ENCODE measurements at regions not wholly inside any gene's neighbourhood (a gene's known extent, or its start where the extent isn't known, plus 50 kb on each side); places are given as distances from the start of the nearest gene placed in this dataset.
"Not testable (repeated sequence)": the region's sequence is repeated elsewhere in the genome, so short reads cannot be mapped to it uniquely, and the experiment has no call there.

DNA sequence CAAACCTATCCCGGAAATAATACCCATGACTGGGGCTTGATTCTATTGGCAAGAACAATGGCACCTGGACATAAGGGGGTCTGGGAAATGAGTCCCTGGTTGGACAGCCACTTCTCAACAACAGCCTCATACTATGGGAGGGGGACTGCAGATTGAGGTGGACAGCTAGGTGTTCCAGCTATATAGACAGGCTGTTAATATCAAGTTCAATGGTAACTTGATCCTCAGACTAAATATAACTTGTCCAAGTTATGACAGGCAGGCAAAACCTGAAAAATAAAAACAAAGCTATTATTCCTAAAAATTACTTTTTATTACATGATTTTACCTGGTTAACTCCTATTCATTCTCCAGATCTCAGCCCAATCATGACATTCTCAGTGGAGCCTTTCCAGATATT is 267.3 kb downstream of the TTC8 start:
- H3K27ac ChIP-seq, result no peak overlapping the region
- TF ChIP-seq, protein P1, sequence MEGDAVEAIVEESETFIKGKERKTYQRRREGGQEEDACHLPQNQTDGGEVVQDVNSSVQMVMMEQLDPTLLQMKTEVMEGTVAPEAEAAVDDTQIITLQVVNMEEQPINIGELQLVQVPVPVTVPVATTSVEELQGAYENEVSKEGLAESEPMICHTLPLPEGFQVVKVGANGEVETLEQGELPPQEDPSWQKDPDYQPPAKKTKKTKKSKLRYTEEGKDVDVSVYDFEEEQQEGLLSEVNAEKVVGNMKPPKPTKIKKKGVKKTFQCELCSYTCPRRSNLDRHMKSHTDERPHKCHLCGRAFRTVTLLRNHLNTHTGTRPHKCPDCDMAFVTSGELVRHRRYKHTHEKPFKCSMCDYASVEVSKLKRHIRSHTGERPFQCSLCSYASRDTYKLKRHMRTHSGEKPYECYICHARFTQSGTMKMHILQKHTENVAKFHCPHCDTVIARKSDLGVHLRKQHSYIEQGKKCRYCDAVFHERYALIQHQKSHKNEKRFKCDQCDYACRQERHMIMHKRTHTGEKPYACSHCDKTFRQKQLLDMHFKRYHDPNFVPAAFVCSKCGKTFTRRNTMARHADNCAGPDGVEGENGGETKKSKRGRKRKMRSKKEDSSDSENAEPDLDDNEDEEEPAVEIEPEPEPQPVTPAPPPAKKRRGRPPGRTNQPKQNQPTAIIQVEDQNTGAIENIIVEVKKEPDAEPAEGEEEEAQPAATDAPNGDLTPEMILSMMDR (IDR thresholded peaks at IDR 0.05), result no peak
- no peak overlapping the region for H3K4me3 ChIP-seq
- no peaks in the 10 kb centered on the region for H3K27me3 ChIP-seq
- ATAC-seq, result no peak
- no peak for FAIRE-seq
- DNase-seq, result no peak
- no peaks in the 10 kb centered on the region for H3K4me1 ChIP-seq
- H3K9me3 ChIP-seq, result no peaks in the 10 kb centered on the region
- intact Hi-C loops (cut with DNase I), result no loop called here
- H3K36me3 ChIP-seq, result no peaks in the 10 kb centered on the region
- 91 to 92% methylated on average over 1 of the region's 1 CpG for WGBS, 2 donors

DNA sequence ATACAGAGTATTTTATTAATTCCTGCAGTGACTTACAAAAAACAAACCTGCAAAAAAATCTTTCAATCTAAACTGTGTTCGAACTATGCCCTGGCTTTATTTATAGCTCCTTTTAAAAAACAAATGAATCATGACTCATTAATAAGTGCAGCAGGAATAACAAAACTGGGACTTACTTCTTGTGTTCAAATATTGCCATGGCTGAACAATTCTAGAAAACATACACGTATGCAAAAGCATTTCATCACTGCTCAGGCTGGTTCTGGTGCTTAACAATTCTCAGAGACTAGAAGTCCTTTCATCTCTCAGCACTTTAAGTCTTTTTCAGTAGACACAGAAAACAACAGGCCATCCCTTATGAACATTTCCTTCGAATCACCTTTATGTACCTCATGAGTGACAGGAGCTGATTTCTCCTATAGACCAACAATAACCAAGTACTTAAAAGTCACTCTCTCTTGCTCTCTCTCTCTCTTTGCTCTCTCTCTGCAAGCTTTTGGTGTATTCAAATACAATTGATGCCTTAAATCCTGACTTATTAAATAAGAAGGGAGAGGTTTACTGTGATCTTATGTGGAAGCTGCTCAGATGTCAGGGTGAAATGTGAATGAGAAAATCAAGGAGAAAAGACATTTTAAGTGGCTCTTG is 268.8 kb downstream of the TTC8 start:
- intact Hi-C loops (cut with DNase I), result no loop called here
- ATAC-seq (no peak), DNase-seq (no peak), FAIRE-seq (no peak)
- 52 to 69% methylated on average over 3 of the region's 3 CpGs for WGBS, 2 donors
- Histone ChIP-seq H3K4me1 (no peaks in the 10 kb centered on the region), H3K4me3 (no peak overlapping the region), H3K27me3 (no peaks in the 10 kb centered on the region), H3K36me3 (no peaks in the 10 kb centered on the region), H3K9me3 (no peaks in the 10 kb centered on the region), H3K27ac (no peak overlapping the region)
- TF ChIP-seq, protein P1 (IDR thresholded peaks at IDR 0.05), result no peak

DNA sequence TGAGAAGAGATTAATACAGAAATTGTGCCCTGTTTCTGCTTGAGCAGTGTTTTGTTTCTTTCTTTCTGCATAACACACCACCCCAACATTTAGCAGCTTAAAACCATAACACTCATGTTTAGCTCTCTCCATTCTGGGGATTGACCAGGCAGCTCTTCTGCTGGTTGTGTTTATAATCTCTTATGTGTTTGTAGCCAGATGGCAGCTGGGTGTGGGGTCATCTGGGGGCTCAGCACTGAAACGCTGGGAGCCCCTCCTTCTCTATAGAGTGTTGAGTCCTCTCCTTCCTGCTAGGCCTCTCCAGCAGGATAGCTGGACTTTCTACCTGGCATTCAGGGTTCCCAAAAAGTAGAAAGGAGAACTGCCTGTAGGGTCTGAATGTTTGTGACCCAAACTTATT is 270.6 kb downstream of the TTC8 start:
- intact Hi-C loops (cut with DNase I), result no loop called here
- Histone ChIP-seq H3K4me1 (no peaks in the 10 kb centered on the region), H3K9me3 (no peaks in the 10 kb centered on the region), H3K4me3 (no peak overlapping the region), H3K36me3 (no peaks in the 10 kb centered on the region), H3K27me3 (no peaks in the 10 kb centered on the region), H3K27ac (no peak overlapping the region)
- no peak for DNase-seq
- TF ChIP-seq, protein P1 (IDR thresholded peaks at IDR 0.05), result no peak
- no peak for ATAC-seq
- no peak for FAIRE-seq
- 52 to 80% methylated on average over 1 of the region's 1 CpG for WGBS, 2 donors

DNA sequence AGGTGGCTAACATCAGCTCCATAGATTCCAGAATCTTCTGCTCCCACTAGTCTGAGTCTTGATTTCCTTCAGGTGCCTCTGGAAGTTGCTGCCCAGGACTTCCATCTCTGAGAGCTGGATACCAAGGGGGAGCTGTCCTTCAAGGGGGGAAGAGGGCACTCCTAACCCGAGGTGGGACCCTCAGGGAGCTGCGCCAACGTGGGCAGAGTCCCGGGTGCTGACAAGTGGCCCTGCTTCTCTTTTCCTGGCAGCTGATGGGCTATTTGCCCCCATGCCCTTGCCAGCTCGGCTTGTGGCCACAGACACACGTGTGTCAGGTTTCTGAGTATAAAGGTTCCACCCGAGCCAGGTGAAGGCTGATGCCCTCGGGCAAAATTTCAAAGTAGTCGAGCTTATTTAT is 272.5 kb downstream of the TTC8 start:
- 65 to 68% methylated on average over 9 of the region's 9 CpGs for WGBS, 2 donors
- no peaks in the 10 kb centered on the region for H3K9me3 ChIP-seq
- ATAC-seq (no peak), DNase-seq (no peak), FAIRE-seq (no peak)
- intact Hi-C loops (cut with DNase I), result no loop called here
- no peak overlapping the region for H3K27ac ChIP-seq
- H3K4me3 ChIP-seq, result no peak overlapping the region
- H3K36me3 ChIP-seq, result no peaks in the 10 kb centered on the region
- H3K27me3 ChIP-seq, result no peaks in the 10 kb centered on the region
- TF ChIP-seq, protein P1 (IDR thresholded peaks at IDR 0.05), result no peak
- H3K4me1 ChIP-seq, result no peaks in the 10 kb centered on the region

DNA sequence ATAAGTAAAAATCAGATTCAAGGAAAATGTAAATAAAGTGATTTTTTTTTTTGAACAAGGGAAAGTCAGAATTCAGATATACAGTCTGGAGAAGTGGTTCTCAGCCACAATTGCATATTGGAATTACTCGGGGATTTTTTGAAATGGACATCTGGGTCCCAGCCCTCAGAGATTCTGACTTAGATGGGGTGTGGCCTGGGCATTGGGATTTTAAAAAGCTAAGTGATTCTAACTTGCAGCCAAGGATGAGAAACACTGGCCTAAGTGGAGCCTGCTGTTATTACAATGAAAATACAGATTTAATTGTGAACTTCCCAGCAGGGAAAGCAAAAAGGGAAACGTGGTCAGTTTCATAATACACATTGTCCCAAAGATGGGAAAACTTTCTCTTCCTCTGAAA is 273.8 kb downstream of the TTC8 start:
- Histone ChIP-seq H3K4me3 (no peak overlapping the region), H3K9me3 (no peaks in the 10 kb centered on the region), H3K36me3 (no peaks in the 10 kb centered on the region), H3K27ac (no peak overlapping the region), H3K27me3 (no peaks in the 10 kb centered on the region), H3K4me1 (no peaks in the 10 kb centered on the region)
- WGBS, 2 donors, result 66 to 75% methylated on average over 2 of the region's 2 CpGs
- intact Hi-C loops (cut with DNase I), result no loop called here
- FAIRE-seq (no peak), ATAC-seq (no peak), DNase-seq (no peak)
- TF ChIP-seq, protein P1 (IDR thresholded peaks at IDR 0.05), result no peak

DNA sequence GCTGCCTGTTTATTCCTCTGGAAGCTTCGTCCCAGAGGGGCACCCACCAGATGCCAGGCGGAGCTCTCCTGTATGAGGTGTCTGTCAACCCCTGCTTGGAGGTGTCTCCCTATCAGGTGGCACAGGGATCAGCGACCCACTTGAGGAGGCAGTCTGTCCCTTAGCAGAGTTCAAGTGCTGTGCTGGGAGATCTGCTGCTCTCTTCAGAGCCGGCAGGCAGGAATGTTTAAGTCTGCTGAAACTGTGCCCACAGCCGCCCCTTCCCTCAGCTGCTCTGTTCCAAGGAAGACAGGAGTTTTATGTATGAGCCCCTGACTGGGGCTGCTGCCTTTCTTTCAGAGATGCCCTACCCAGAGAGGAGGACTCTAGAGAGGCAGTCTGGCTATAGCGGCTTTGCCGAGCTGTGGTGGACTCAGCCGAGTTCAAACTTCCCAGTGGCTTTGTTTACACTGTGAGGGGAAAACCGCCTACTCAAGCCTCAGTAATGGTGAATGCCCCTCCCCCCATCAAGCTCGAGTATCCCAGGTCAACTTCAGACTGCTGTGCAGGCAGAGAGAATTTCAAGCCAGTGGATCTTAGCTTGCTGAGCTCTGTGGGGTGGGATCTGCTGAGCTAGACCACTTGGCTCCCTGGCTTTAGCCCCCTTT is 279.8 kb downstream of the TTC8 start:
- H3K27ac ChIP-seq; H3K9me3 ChIP-seq; H3K27me3 ChIP-seq; H3K4me3 ChIP-seq; DNase-seq; FAIRE-seq; ATAC-seq; intact Hi-C loops (cut with DNase I); H3K36me3 ChIP-seq; H3K4me1 ChIP-seq: not testable (repeated sequence)
- whole genome bisulfite sequencing, 2 donors, result 66 to 76% methylated on average over 10 of the region's 10 CpGs

DNA sequence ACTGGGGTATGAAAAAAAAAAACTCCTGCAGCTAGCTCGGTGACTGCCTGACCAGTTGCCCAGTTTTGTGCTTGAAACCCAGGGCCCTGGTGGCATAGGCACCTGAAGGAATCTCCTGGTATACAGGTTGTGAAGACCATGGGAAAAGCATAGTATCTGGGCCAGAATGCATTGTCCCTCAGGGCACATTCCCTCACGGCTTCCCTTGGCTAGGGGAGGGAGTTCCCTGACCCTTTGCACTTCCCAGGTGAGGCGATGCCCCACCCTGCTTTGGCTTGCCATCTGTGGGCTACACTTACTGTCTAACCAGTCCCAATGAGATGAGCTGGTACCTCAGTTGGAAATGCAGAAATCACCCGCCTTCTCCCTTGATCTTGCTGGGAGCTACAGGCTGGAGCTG is 280.4 kb downstream of the TTC8 start:
- H3K27ac ChIP-seq; H3K9me3 ChIP-seq; H3K4me1 ChIP-seq; DNase-seq; ATAC-seq; intact Hi-C loops (cut with DNase I); H3K4me3 ChIP-seq; FAIRE-seq; H3K27me3 ChIP-seq; H3K36me3 ChIP-seq: not testable (repeated sequence)
- 81 to 87% methylated on average over 4 of the region's 4 CpGs for WGBS, 2 donors

All from pancreas (tissue), 10 donors.